Keratinocyte (primary cell): ENCODE measurements at regions not wholly inside any gene's neighbourhood (a gene's known extent, or its start where the extent isn't known, plus 50 kb on each side); places are given as distances from the start of the nearest gene placed in this dataset.

ENCODE experiments used
- EZH2 ChIP-seq: IDR thresholded peaks from one replicate; pipeline ENCODE4 v1.6.1; 2012; ENCODE audit warnings: inconsistent platforms, mild to moderate bottlenecking, low read length, moderate library complexity
- TF ChIP-seq, protein P1 (sequence below), 3 experiments: IDR thresholded peaks in 1 of 3; conservative IDR thresholded peaks in 1 of 3; optimal IDR thresholded peaks in 1 of 3; 2 replicates in 2 of 3; 3 replicates in 1 of 3; pipeline versions ENCODE3 to v1.5.1; 2011; ENCODE audit warnings: low read length in 3 of 3, mild to moderate bottlenecking in 3 of 3, moderate library complexity in 2 of 3, control low read depth in 1 of 3, inconsistent platforms in 1 of 3; ENCODE audit not compliant: insufficient read depth in 2 of 3; ENCODE audit errors: extremely low read depth in 1 of 3

DNA sequence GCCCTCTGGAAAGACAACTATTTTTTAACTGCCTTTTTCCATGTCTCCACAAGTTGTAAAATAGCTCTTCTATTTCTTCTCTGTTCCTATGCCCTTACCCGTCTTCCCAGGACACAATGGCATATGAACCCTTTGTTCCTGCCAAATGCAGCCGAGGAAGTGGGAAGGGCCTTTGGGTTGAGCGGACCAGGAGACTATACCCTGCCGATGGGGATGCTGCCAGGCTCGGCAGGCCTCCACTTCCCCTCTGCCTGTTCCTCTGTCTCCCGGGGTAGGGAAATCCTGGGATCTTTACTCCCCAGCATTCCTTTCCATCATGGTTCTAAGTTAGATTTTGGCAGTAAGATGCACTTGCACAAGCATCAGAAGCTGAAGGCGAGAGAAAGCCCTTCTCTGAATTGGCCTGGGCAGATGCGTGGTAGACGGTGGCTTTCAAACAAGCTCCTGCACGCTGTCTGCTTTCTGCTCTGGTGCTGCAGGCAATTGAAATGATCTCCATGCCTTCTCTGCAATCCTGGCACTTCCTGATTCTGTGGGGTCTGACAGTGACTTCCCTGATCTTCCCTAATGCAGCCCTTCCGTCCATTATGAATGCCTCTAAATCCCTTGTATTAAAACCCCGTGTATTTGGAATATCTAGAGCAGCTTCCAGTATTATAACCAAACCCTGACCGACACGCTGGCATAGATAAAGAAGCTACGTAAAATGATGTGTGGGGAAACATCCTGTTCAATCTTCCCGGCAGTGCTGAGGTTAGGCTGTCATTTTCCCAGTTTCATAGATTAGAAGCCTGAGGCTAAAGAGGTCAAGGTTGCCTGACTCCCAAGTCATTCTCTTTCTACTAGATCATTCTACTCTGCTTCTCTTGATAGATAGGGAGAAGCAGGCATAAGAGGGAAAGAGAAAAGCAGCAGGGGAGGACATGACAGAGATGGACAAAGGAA is 69.8 kb downstream of the MCFD2 start:
- TF ChIP-seq, protein P1, sequence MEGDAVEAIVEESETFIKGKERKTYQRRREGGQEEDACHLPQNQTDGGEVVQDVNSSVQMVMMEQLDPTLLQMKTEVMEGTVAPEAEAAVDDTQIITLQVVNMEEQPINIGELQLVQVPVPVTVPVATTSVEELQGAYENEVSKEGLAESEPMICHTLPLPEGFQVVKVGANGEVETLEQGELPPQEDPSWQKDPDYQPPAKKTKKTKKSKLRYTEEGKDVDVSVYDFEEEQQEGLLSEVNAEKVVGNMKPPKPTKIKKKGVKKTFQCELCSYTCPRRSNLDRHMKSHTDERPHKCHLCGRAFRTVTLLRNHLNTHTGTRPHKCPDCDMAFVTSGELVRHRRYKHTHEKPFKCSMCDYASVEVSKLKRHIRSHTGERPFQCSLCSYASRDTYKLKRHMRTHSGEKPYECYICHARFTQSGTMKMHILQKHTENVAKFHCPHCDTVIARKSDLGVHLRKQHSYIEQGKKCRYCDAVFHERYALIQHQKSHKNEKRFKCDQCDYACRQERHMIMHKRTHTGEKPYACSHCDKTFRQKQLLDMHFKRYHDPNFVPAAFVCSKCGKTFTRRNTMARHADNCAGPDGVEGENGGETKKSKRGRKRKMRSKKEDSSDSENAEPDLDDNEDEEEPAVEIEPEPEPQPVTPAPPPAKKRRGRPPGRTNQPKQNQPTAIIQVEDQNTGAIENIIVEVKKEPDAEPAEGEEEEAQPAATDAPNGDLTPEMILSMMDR (optimal IDR thresholded peaks at IDR 0.05 in 1 of 3, IDR thresholded peaks at IDR 0.05 in 1 of 3, conservative IDR thresholded peaks at IDR 0.05 in 1 of 3; ENCODE audit: extremely low read depth in 1 of 3, insufficient read depth in 2 of 3, low read length in 3 of 3), result no peak
- TF ChIP-seq EZH2, result no peak
